OCI-LY1 (cell line): ENCODE measurements at regions not wholly inside any gene's neighbourhood (a gene's known extent, or its start where the extent isn't known, plus 50 kb on each side); places are given as distances from the start of the nearest gene placed in this dataset.

ENCODE experiments used
- H2AFZ ChIP-seq: fragments of 200-600 bp; sonication (generic), shearing (Covaris generic); 2 replicates; pipeline ENCODE4 v1.6.0; 2014; ENCODE audit warnings: antibody characterized with exemption, mild to moderate bottlenecking, low read length
- H3F3A ChIP-seq: fragments of 200-600 bp; sonication (generic), shearing (Covaris generic); 2 replicates; pipeline ENCODE4 v1.6.0; 2014; ENCODE audit warnings: mild to moderate bottlenecking, antibody characterized with exemption, low read length, moderate library complexity; ENCODE audit not compliant: insufficient read depth
- H3K27ac ChIP-seq: fragments of 200-600 bp; sonication (generic); 2 replicates; pipeline ENCODE4 v1.5.1; 2014; ENCODE audit warnings: low read length, mixed run types, mild to moderate bottlenecking, low read depth; ENCODE audit not compliant: poor library complexity, severe bottlenecking
- H3K27me3 ChIP-seq: fragments of 200-600 bp; sonication (generic); 2 replicates; pipeline ENCODE4 v1.6.0; 2014; ENCODE audit warnings: antibody characterized with exemption, mild to moderate bottlenecking, low read length, moderate library complexity; ENCODE audit not compliant: insufficient read depth
- H3K36me3 ChIP-seq: fragments of 200-600 bp; sonication (generic); 2 replicates; pipeline ENCODE4 v1.6.1; 2014; ENCODE audit warnings: mild to moderate bottlenecking, antibody characterized with exemption, low read length, moderate library complexity, mixed read lengths; ENCODE audit not compliant: insufficient read depth
- H3K4me1 ChIP-seq: fragments of 200-600 bp; sonication (generic); 2 replicates; pipeline ENCODE4 v1.5.1; 2014; ENCODE audit warnings: mild to moderate bottlenecking, low read length, moderate library complexity; ENCODE audit not compliant: insufficient read depth, severe bottlenecking
- H3K4me2 ChIP-seq: fragments of 200-600 bp; sonication (generic), shearing (Covaris generic); 2 replicates; pipeline ENCODE4 v1.6.1; 2014; ENCODE audit warnings: low read length
- H3K4me3 ChIP-seq: fragments of 200-600 bp; sonication (generic); 2 replicates; pipeline ENCODE4 v1.5.1; 2014; ENCODE audit warnings: low read length, low read depth, mild to moderate bottlenecking, mixed read lengths; ENCODE audit not compliant: poor library complexity, severe bottlenecking
- H3K79me2 ChIP-seq: fragments of 200-600 bp; shearing (Covaris generic); 2 replicates; pipeline ENCODE4 v1.6.1; 2016; ENCODE audit warnings: mixed run types, low read length, mixed read lengths; ENCODE audit not compliant: insufficient read depth
- H3K9ac ChIP-seq: fragments of 200-600 bp; sonication (generic), shearing (Covaris generic); 2 replicates; pipeline ENCODE4 v1.6.1; 2014; ENCODE audit warnings: mild to moderate bottlenecking, low read length, mixed read lengths
- H3K9me2 ChIP-seq: fragments of 200-600 bp; sonication (generic), shearing (Covaris generic); 2 replicates; pipeline ENCODE4 v1.6.1; 2014; ENCODE audit warnings: low read depth, mild to moderate bottlenecking, low read length, mixed read lengths
- H3K9me3 ChIP-seq: fragments of 200-600 bp; shearing (Covaris generic); 2 replicates; pipeline ENCODE4 v1.6.1; 2014; ENCODE audit warnings: low read length, mixed read lengths
- H4K20me1 ChIP-seq: fragments of 200-600 bp; sonication (generic), shearing (Covaris generic); 2 replicates; pipeline ENCODE4 v1.6.0; 2016; ENCODE audit warnings: mild to moderate bottlenecking, low read length; ENCODE audit not compliant: insufficient read depth
- EZH2 ChIP-seq: fragments of 200-600 bp; sonication (generic), shearing (Covaris generic); IDR thresholded peaks from 2 replicates; pipeline ENCODE4 v1.8.0; 2017; ENCODE audit warnings: borderline replicate concordance, mixed run types, mild to moderate bottlenecking, antibody characterized with exemption, low read length, moderate library complexity, mixed read lengths
- TF ChIP-seq, protein P1 (sequence below): fragments of 200-600 bp; sonication (generic), shearing (Covaris generic); IDR thresholded peaks from 2 replicates; pipeline ENCODE4 v1.5.1; 2017; ENCODE audit warnings: mild to moderate bottlenecking, antibody characterized with exemption, low read length, moderate library complexity, mixed read lengths

DNA sequence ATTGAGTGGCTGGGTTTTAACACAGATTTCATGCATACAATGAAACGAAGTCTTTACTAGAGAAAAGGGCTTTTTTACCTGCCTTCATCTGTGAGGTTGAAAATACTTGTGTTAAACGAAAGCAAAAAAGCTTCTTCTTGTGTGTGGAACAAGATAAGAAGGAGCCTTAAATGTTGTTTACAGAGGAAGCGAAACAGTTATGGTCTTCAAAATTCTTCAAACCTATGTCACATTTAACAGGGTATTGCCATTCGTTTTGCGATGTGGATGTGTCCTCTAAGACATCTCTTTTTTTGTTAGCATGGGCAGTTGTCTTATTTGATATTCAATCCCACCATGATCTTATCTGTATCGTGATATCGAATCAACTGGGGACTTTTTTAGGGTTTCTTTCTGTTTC, 532.6 kb downstream of the TMEM182 start:
- Histone ChIP-seq H3K9me3 (no peaks in the 10 kb centered on the region), H3K4me2 (no peak overlapping the region), H3K9ac (no peak overlapping the region), H3K27ac (no peak overlapping the region), H3K4me1 (no peaks in the 10 kb centered on the region), H3K36me3 (no peaks in the 10 kb centered on the region), H3K27me3 (0 out of 2 replicates have a peak, but pooled peaks cover 6% of the 10 kb centered on the region), H3K79me2 (no peaks in the 10 kb centered on the region), H2AFZ (no peak overlapping the region), H3K9me2 (no peaks in the 10 kb centered on the region), H4K20me1 (no peaks in the 10 kb centered on the region), H3F3A (no peaks in the 10 kb centered on the region), H3K4me3 (no peak overlapping the region)
- TF ChIP-seq, protein P1, sequence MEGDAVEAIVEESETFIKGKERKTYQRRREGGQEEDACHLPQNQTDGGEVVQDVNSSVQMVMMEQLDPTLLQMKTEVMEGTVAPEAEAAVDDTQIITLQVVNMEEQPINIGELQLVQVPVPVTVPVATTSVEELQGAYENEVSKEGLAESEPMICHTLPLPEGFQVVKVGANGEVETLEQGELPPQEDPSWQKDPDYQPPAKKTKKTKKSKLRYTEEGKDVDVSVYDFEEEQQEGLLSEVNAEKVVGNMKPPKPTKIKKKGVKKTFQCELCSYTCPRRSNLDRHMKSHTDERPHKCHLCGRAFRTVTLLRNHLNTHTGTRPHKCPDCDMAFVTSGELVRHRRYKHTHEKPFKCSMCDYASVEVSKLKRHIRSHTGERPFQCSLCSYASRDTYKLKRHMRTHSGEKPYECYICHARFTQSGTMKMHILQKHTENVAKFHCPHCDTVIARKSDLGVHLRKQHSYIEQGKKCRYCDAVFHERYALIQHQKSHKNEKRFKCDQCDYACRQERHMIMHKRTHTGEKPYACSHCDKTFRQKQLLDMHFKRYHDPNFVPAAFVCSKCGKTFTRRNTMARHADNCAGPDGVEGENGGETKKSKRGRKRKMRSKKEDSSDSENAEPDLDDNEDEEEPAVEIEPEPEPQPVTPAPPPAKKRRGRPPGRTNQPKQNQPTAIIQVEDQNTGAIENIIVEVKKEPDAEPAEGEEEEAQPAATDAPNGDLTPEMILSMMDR = no peak
- TF ChIP-seq EZH2 = no peak

DNA sequence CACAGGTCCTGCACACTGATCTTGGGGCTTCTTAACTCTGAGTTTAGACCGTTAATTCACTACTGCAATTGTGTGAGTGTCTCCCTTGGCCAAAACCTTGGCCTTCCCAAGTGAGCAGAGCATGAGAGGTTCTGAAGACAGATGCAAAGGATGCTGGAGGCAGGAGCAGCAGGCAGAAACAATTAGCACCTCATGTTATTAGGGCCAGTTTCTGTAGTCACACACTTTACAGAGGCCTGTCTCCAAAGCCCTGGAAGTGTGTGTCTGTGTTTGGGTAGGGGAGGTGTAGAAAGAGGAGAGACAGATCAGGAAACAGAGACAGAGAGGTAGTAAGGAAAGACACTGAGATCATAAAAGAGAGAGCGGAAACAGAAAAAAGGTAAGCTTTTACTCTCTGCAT, 533.8 kb downstream of the TMEM182 start:
- H3K4me3 ChIP-seq = no peak overlapping the region
- H3K4me2 ChIP-seq = no peak overlapping the region
- no peak overlapping the region for H2AFZ ChIP-seq
- no peaks in the 10 kb centered on the region for H3K79me2 ChIP-seq
- TF ChIP-seq, protein P1 = no peak
- TF ChIP-seq EZH2 = no peak
- H3K36me3 ChIP-seq = no peaks in the 10 kb centered on the region
- no peak overlapping the region for H3K9ac ChIP-seq
- H3K27ac ChIP-seq = no peak overlapping the region
- H3K9me2 ChIP-seq = no peaks in the 10 kb centered on the region
- H4K20me1 ChIP-seq = no peaks in the 10 kb centered on the region
- H3F3A ChIP-seq = no peaks in the 10 kb centered on the region
- H3K9me3 ChIP-seq = no peaks in the 10 kb centered on the region
- H3K27me3 ChIP-seq = 0 out of 2 replicates have a peak, but pooled peaks cover 6% of the 10 kb centered on the region
- H3K4me1 ChIP-seq = no peaks in the 10 kb centered on the region

DNA sequence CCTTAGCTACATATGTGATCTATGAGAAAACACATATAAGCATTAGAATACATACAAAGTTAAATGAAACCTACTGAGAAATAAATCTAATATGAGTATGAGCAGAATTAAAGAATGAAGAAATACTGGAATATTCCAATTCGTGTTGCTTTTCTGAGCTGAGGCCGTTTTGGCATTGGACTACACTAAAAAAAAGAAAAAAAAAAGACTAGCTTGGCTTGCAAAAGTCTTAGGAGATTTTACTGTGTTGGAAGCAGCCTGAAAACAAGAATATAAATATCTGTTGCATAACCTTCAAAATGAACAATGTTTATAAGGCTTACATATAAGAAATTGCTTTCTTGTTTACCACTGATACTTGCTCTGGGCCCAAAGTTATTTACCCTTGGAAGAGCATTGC, 562.8 kb downstream of the TMEM182 start:
- no peak overlapping the region for H2AFZ ChIP-seq
- H3K27ac ChIP-seq = no peak overlapping the region
- no peaks in the 10 kb centered on the region for H3F3A ChIP-seq
- no peaks in the 10 kb centered on the region for H3K9me3 ChIP-seq
- H3K4me2 ChIP-seq = no peak overlapping the region
- no peaks in the 10 kb centered on the region for H3K4me1 ChIP-seq
- H3K4me3 ChIP-seq = no peak overlapping the region
- H3K9ac ChIP-seq = no peak overlapping the region
- H4K20me1 ChIP-seq = no peaks in the 10 kb centered on the region
- H3K9me2 ChIP-seq = no peaks in the 10 kb centered on the region
- no peaks in the 10 kb centered on the region for H3K27me3 ChIP-seq
- H3K79me2 ChIP-seq = no peaks in the 10 kb centered on the region
- TF ChIP-seq EZH2 = no peak
- TF ChIP-seq, protein P1 = no peak
- no peaks in the 10 kb centered on the region for H3K36me3 ChIP-seq
